Peyer's patch (tissue), 4 donors: ENCODE measurements at regions not wholly inside any gene's neighbourhood (a gene's known extent, or its start where the extent isn't known, plus 50 kb on each side); places are given as distances from the start of the nearest gene placed in this dataset.

ENCODE experiments used
- DNase-seq, 3 donors: peaks; one replicate each; pipeline ENCODE4 v3.0.0-alpha.2; 2017 to 2019
- H3K27ac ChIP-seq, 4 donors: fragments of 200-600 bp; sonication (generic); one replicate each; pipeline ENCODE4 v1.5.1; 2016 to 2019
- H3K27me3 ChIP-seq, 2 donors: fragments of 200-600 bp; sonication (generic); one replicate each; pipeline ENCODE4 v1.5.1; 2019
- H3K36me3 ChIP-seq, 3 donors: fragments of 200-600 bp; sonication (generic); one replicate each; pipeline ENCODE4 v1.5.1; 2016 to 2019
- H3K4me1 ChIP-seq, 4 donors: fragments of 200-600 bp; sonication (generic); one replicate each; pipeline ENCODE4 v1.5.1; 2016 to 2019
- H3K4me3 ChIP-seq, 4 donors: fragments of 200-600 bp; sonication (generic); 1 replicate in 3 of 4; 2 replicates in 1 of 4; pipeline ENCODE4 v1.5.1; 2016 to 2019; ENCODE audit warnings: mild to moderate bottlenecking in 1 of 4
- H3K9me3 ChIP-seq, 4 donors: fragments of 200-600 bp; sonication (generic); one replicate each; pipeline ENCODE4 v1.5.1; 2016 to 2019; ENCODE audit warnings: mild to moderate bottlenecking in 1 of 4
- CTCF ChIP-seq, 6 experiments: fragments of 450-650 bp in 4 of 6; fragments of 200-600 bp in 2 of 6; sonication (generic) in 1 of 6; IDR thresholded peaks; one replicate each; pipeline ENCODE4 v1.5.1; 2017 to 2019; ENCODE audit warnings: antibody characterized with exemption in 6 of 6, mild to moderate bottlenecking in 3 of 6, moderate library complexity in 1 of 6
- POLR2A ChIP-seq, 2 donors: fragments of 450-650 bp; IDR thresholded peaks; one replicate each; pipeline ENCODE4 v1.5.1; 2017; ENCODE audit warnings: antibody characterized with exemption in 2 of 2, mild to moderate bottlenecking in 2 of 2, moderate library complexity in 2 of 2

- H3K27ac ChIP-seq: no peak overlapping the region
- H3K4me1 ChIP-seq: no peaks in the 10 kb centered on the region
- DNase-seq: no peak
Measured at GRCh38 chr13:74847966-74848365, 634.0 kb downstream of the TBC1D4 start.

GRCh38 chr13:74845806-74846205 lies 636.2 kb downstream of the TBC1D4 start:
- TF ChIP-seq POLR2A (IDR thresholded peaks at IDR 0.05) (no peak), CTCF (IDR thresholded peaks at IDR 0.05) (no peak)
- peaks cover 0 to 3% (median 0%) of the 10 kb centered on the region in 4 donors for H3K9me3 ChIP-seq

More at GRCh38 chr13:74847966-74848365, 634.0 kb downstream of the TBC1D4 start:
- peaks cover 0 to 3% (median 0%) of the 10 kb centered on the region in 4 donors for H3K9me3 ChIP-seq
- H3K4me3 ChIP-seq: no peak overlapping the region
- no peaks in the 10 kb centered on the region for H3K27me3 ChIP-seq
- TF ChIP-seq POLR2A (IDR thresholded peaks at IDR 0.05) (no peak), CTCF (IDR thresholded peaks at IDR 0.05) (no peak)
- H3K36me3 ChIP-seq: no peaks in the 10 kb centered on the region

GRCh38 chr13:74841651-74842050 lies 640.3 kb downstream of the TBC1D4 start:
- H3K27me3 ChIP-seq: no peaks in the 10 kb centered on the region
- TF ChIP-seq CTCF (IDR thresholded peaks at IDR 0.05): no peak
- TF ChIP-seq POLR2A (IDR thresholded peaks at IDR 0.05): no peak
- DNase-seq: no peak
- no peaks in the 10 kb centered on the region for H3K4me1 ChIP-seq
- no peak overlapping the region for H3K4me3 ChIP-seq
- no peaks in the 10 kb centered on the region for H3K36me3 ChIP-seq
- H3K9me3 ChIP-seq: no peaks in the 10 kb centered on the region
- H3K27ac ChIP-seq: no peak overlapping the region

More at GRCh38 chr13:74845806-74846205, 636.2 kb downstream of the TBC1D4 start:
- H3K4me1 ChIP-seq: no peaks in the 10 kb centered on the region
- no peak overlapping the region for H3K27ac ChIP-seq
- H3K4me3 ChIP-seq: no peak overlapping the region
- no peaks in the 10 kb centered on the region for H3K27me3 ChIP-seq
- DNase-seq: no peak
- no peaks in the 10 kb centered on the region for H3K36me3 ChIP-seq

GRCh38 chr13:74841123-74841522 lies 640.8 kb downstream of the TBC1D4 start:
- no peaks in the 10 kb centered on the region for H3K27me3 ChIP-seq
- no peak overlapping the region for H3K4me3 ChIP-seq
- no peaks in the 10 kb centered on the region for H3K4me1 ChIP-seq
- H3K27ac ChIP-seq: no peak overlapping the region
- no peak for DNase-seq
- H3K9me3 ChIP-seq: no peaks in the 10 kb centered on the region
- TF ChIP-seq POLR2A (IDR thresholded peaks at IDR 0.05): no peak
- TF ChIP-seq CTCF (IDR thresholded peaks at IDR 0.05): no peak
- H3K36me3 ChIP-seq: no peaks in the 10 kb centered on the region

GRCh38 chr13:74839656-74840055 lies 642.3 kb downstream of the TBC1D4 start:
- TF ChIP-seq POLR2A (IDR thresholded peaks at IDR 0.05): no peak
- Histone ChIP-seq H3K27ac (no peak overlapping the region), H3K9me3 (no peaks in the 10 kb centered on the region), H3K36me3 (no peaks in the 10 kb centered on the region), H3K4me1 (no peaks in the 10 kb centered on the region), H3K4me3 (no peak overlapping the region), H3K27me3 (no peaks in the 10 kb centered on the region)
- DNase-seq: no peak

- Histone ChIP-seq H3K27me3 (no peaks in the 10 kb centered on the region), H3K4me3 (no peak overlapping the region), H3K4me1 (no peaks in the 10 kb centered on the region), H3K36me3 (no peaks in the 10 kb centered on the region), H3K27ac (no peak overlapping the region), H3K9me3 (no peaks in the 10 kb centered on the region)
- TF ChIP-seq POLR2A (IDR thresholded peaks at IDR 0.05) (no peak), CTCF (IDR thresholded peaks at IDR 0.05) (no peak)
- DNase-seq: no peak
Measured at GRCh38 chr13:74838096-74838495, 643.9 kb downstream of the TBC1D4 start.
